Upper lobe of left lung (tissue), 6 donors: ENCODE measurements at regions not wholly inside any gene's neighbourhood (a gene's known extent, or its start where the extent isn't known, plus 50 kb on each side); places are given as distances from the start of the nearest gene placed in this dataset.

Experiments
- ATAC-seq, 2 donors: fragments of 200-7000 bp; cut with Tn5 transposase; one replicate each; pipeline ENCODE4 v1.9.1; 2022; ENCODE audit warnings: mild to moderate bottlenecking in 2 of 2, moderate library complexity in 2 of 2; ENCODE audit not compliant: low FRiP score in 2 of 2
- DNase-seq, 2 donors: peaks; one replicate each; pipeline ENCODE4 v3.0.0-alpha.2; 2019 to 2020
- H3K27ac ChIP-seq, 4 donors: fragments of 200-600 bp; sonication (generic); one replicate each; pipeline ENCODE4 v1.5.1; 2016 to 2019
- H3K27me3 ChIP-seq, 4 donors: fragments of 200-600 bp; sonication (generic); one replicate each; pipeline ENCODE4 v1.5.1; 2017 to 2019
- H3K36me3 ChIP-seq, 4 donors: fragments of 200-600 bp; sonication (generic); one replicate each; pipeline ENCODE4 v1.5.1; 2016 to 2019
- H3K4me1 ChIP-seq, 4 donors: fragments of 200-600 bp; sonication (generic); one replicate each; pipeline ENCODE4 v1.5.1; 2018 to 2019
- H3K4me3 ChIP-seq, 4 donors: fragments of 200-600 bp; sonication (generic); one replicate each; pipeline ENCODE4 v1.5.1; 2017 to 2019; ENCODE audit warnings: mild to moderate bottlenecking in 2 of 4, moderate library complexity in 1 of 4
- H3K9me3 ChIP-seq, 4 donors: fragments of 200-600 bp; sonication (generic); one replicate each; pipeline ENCODE4 v1.5.1; 2018 to 2019
- CTCF ChIP-seq, 6 experiments: fragments of 450-650 bp in 4 of 6; fragments of 200-600 bp in 2 of 6; sonication (generic) in 2 of 6; IDR thresholded peaks; one replicate each; pipeline ENCODE4 v1.5.1; 2016 to 2019; ENCODE audit warnings: antibody characterized with exemption in 6 of 6
- EP300 ChIP-seq, 4 donors: sonication (generic); formaldehyde crosslinking; IDR thresholded peaks; one replicate each; pipeline ENCODE4 v1.5.1; 2017; ENCODE audit warnings: antibody characterized with exemption in 4 of 4, control low read depth in 2 of 4
- POLR2A ChIP-seq, 4 donors: fragments of 450-650 bp; IDR thresholded peaks; one replicate each; pipeline ENCODE4 v1.5.1; 2016 to 2017; ENCODE audit warnings: antibody characterized with exemption in 4 of 4, mild to moderate bottlenecking in 2 of 4
- POLR2AphosphoS5 ChIP-seq, 2 donors: sonication (generic); formaldehyde crosslinking; IDR thresholded peaks; one replicate each; pipeline ENCODE4 v1.5.1; 2017; ENCODE audit warnings: antibody characterized with exemption in 2 of 2
- WGBS, 2 donors: methylation state at CpG; one replicate each; pipeline ENCODE4 v1.1.5; 2017 to 2018; 5-methylcytosine and 5-hydroxymethylcytosine counted together
- donor health status: DM: no; HTN: no; CAD: no; lungs with moderate emphysema.
- donor health status: DM: no; HTN: yes; CAD: no; lungs with severe emphysema.

- WGBS, 2 donors: 48 to 52% methylated on average over 5 to 8 of the region's 8 CpGs
- Histone ChIP-seq H3K36me3 (no peaks in the 10 kb centered on the region), H3K27me3 (no peaks in the 10 kb centered on the region), H3K4me3 (no peak overlapping the region), H3K27ac (no peak overlapping the region), H3K9me3 (no peaks in the 10 kb centered on the region), H3K4me1 (no peaks in the 10 kb centered on the region)
- TF ChIP-seq POLR2A (IDR thresholded peaks at IDR 0.05) (no peak), POLR2AphosphoS5 (IDR thresholded peaks at IDR 0.05) (no peak), EP300 (IDR thresholded peaks at IDR 0.05) (no peak), CTCF (IDR thresholded peaks at IDR 0.05) (no peak)
- DNase-seq (no peak), ATAC-seq (no peak)
Measured at GRCh38 chr15:53251996-53252395, 461.9 kb upstream of the ONECUT1 start.

GRCh38 chr15:53251523-53251922, 461.4 kb upstream of the ONECUT1 start:
- Histone ChIP-seq H3K27ac (no peak overlapping the region), H3K4me1 (no peaks in the 10 kb centered on the region), H3K9me3 (no peaks in the 10 kb centered on the region), H3K27me3 (no peaks in the 10 kb centered on the region), H3K4me3 (no peak overlapping the region), H3K36me3 (no peaks in the 10 kb centered on the region)
- DNase-seq (no peak), ATAC-seq (no peak)
- TF ChIP-seq POLR2AphosphoS5 (IDR thresholded peaks at IDR 0.05) (no peak), CTCF (IDR thresholded peaks at IDR 0.05) (no peak), POLR2A (IDR thresholded peaks at IDR 0.05) (no peak), EP300 (IDR thresholded peaks at IDR 0.05) (no peak)
- WGBS, 2 donors: 70 to 71% methylated on average over 2 of the region's 2 CpGs

GRCh38 chr15:53247041-53247708, 457.0 kb upstream of the ONECUT1 start:
- ATAC-seq (no peak), DNase-seq (no peak)
- TF ChIP-seq EP300 (IDR thresholded peaks at IDR 0.05) (no peak), CTCF (IDR thresholded peaks at IDR 0.05) (no peak), POLR2A (IDR thresholded peaks at IDR 0.05) (no peak), POLR2AphosphoS5 (IDR thresholded peaks at IDR 0.05) (no peak)
- Histone ChIP-seq H3K4me1 (no peaks in the 10 kb centered on the region), H3K27me3 (no peaks in the 10 kb centered on the region), H3K4me3 (no peak overlapping the region), H3K27ac (no peak overlapping the region), H3K36me3 (no peaks in the 10 kb centered on the region), H3K9me3 (no peaks in the 10 kb centered on the region)
- WGBS, 2 donors: 37 to 49% methylated on average over 2 of the region's 2 CpGs

GRCh38 chr15:53246404-53246803, 456.3 kb upstream of the ONECUT1 start:
- TF ChIP-seq POLR2A (IDR thresholded peaks at IDR 0.05): no peak
- no peaks in the 10 kb centered on the region for H3K9me3 ChIP-seq
- H3K27me3 ChIP-seq: no peaks in the 10 kb centered on the region
- DNase-seq: no peak
- H3K27ac ChIP-seq: no peak overlapping the region
- 46 to 50% methylated on average over 1 of the region's 1 CpG for WGBS, 2 donors
- no peak overlapping the region for H3K4me3 ChIP-seq
- H3K36me3 ChIP-seq: no peaks in the 10 kb centered on the region
- no peak for ATAC-seq
- H3K4me1 ChIP-seq: no peaks in the 10 kb centered on the region

GRCh38 chr15:53233801-53234200, 443.7 kb upstream of the ONECUT1 start:
- TF ChIP-seq POLR2AphosphoS5 (IDR thresholded peaks at IDR 0.05) (no peak), POLR2A (IDR thresholded peaks at IDR 0.05) (no peak), EP300 (IDR thresholded peaks at IDR 0.05) (no peak), CTCF (IDR thresholded peaks at IDR 0.05) (no peak)
- no peak for ATAC-seq
- 43 to 69% methylated on average over 2 of the region's 2 CpGs for WGBS, 2 donors

More at GRCh38 chr15:53233801-53234200, 443.7 kb upstream of the ONECUT1 start:
- H3K36me3 ChIP-seq: no peaks in the 10 kb centered on the region
- no peaks in the 10 kb centered on the region for H3K27me3 ChIP-seq
- no peaks in the 10 kb centered on the region for H3K9me3 ChIP-seq
- H3K27ac ChIP-seq: no peak overlapping the region
- no peak for DNase-seq
- H3K4me3 ChIP-seq: no peak overlapping the region
- H3K4me1 ChIP-seq: no peaks in the 10 kb centered on the region
